B cell (primary cell): ENCODE measurements at regions not wholly inside any gene's neighbourhood (a gene's known extent, or its start where the extent isn't known, plus 50 kb on each side); places are given as distances from the start of the nearest gene placed in this dataset.

Source experiments
- ATAC-seq: fragments of 200-7000 bp; cut with Tn5 transposase; one replicate; pipeline ENCODE4 v1.10.0; 2021; ENCODE audit warnings: low read depth, mild to moderate bottlenecking, moderate number of reproducible peaks, moderate library complexity
- CTCF ChIA-PET: fragments of 350-600 bp; sonication (Branson Sonifier 250); formaldehyde crosslinking; loops from one replicate; lab custom pipeline; 2021; ENCODE audit warnings: antibody characterized with exemption, inconsistent platforms; lab: Charles Lee
- POLR2A ChIA-PET: fragments of 350-600 bp; sonication (Branson Sonifier 250); formaldehyde crosslinking; loops from one replicate; lab custom pipeline; 2021; ENCODE audit warnings: antibody characterized with exemption; lab: Charles Lee
- DNase-seq: peaks from one replicate; pipeline ENCODE4 v3.0.0; 2013
- H2AFZ ChIP-seq: 2 replicates; pipeline ENCODE4 v1.6.1; 2012; ENCODE audit warnings: mild to moderate bottlenecking, low read depth, low read length; ENCODE audit not compliant: insufficient read depth, poor library complexity, severe bottlenecking
- H3K27ac ChIP-seq, 2 donors: 1 replicate in 1 of 2; 2 replicates in 1 of 2; pipeline ENCODE4 v1.5.1; 2012 to 2013; ENCODE audit warnings: low read length in 2 of 2, mild to moderate bottlenecking in 2 of 2, moderate library complexity in 1 of 2
- H3K27me3 ChIP-seq, 4 experiments: fragments of 200-600 bp in 1 of 4; sonication (generic) in 1 of 4; replicated peaks in 1 of 4; 1 replicate in 2 of 4; 2 replicates in 2 of 4; pipeline versions ENCODE4 v1.6.1 to v1.7.0; 2013 to 2016; ENCODE audit warnings: low read length in 3 of 4, mild to moderate bottlenecking in 2 of 4, mixed read lengths in 1 of 4, moderate library complexity in 1 of 4; ENCODE audit not compliant: insufficient read depth in 4 of 4, control insufficient read depth in 3 of 4; ENCODE audit errors: control extremely low read depth in 1 of 4
- H3K36me3 ChIP-seq, 2 experiments: replicated peaks in 1 of 2; 1 replicate in 1 of 2; 2 replicates in 1 of 2; pipeline versions ENCODE4 v1.6.1 to v1.7.1; 2013; ENCODE audit warnings: low read length in 1 of 2; ENCODE audit not compliant: insufficient read depth in 2 of 2, control insufficient read depth in 1 of 2; ENCODE audit errors: control extremely low read depth in 1 of 2, extremely low read depth in 1 of 2
- H3K4me1 ChIP-seq, 2 donors: fragments of 200-600 bp in 1 of 2; sonication (generic) in 1 of 2; 1 replicate in 1 of 2; 2 replicates in 1 of 2; pipeline versions ENCODE4 v1.5.1 to v1.6.1; 2013 to 2017; ENCODE audit warnings: low read length in 2 of 2; ENCODE audit not compliant: control insufficient read depth in 2 of 2, insufficient read depth in 2 of 2
- H3K4me2 ChIP-seq: replicated peaks from 2 replicates; pipeline ENCODE3; 2012; ENCODE audit warnings: mild to moderate bottlenecking, low read depth, low read length; ENCODE audit not compliant: poor library complexity, severe bottlenecking
- H3K4me3 ChIP-seq, 5 experiments: fragments of 200-600 bp in 1 of 5; sonication (generic) in 1 of 5; 1 replicate in 3 of 5; 2 replicates in 2 of 5; pipeline versions ENCODE4 v1.5.1 to v1.7.0; 2011 to 2016; ENCODE audit warnings: low read length in 4 of 5, mild to moderate bottlenecking in 4 of 5, low read depth in 2 of 5, control low read depth in 1 of 5, moderate library complexity in 1 of 5; ENCODE audit not compliant: insufficient read depth in 1 of 5; ENCODE audit errors: control extremely low read depth in 1 of 5, extremely low read depth in 1 of 5
- H3K79me2 ChIP-seq: fragments of 200-600 bp; sonication (generic); one replicate; pipeline ENCODE4 v1.6.0; 2016; ENCODE audit warnings: low read length; ENCODE audit not compliant: control insufficient read depth, insufficient read depth
- H3K9ac ChIP-seq: fragments of 200-600 bp; sonication (generic); 2 replicates; pipeline ENCODE4 v1.6.1; 2017; ENCODE audit warnings: mild to moderate bottlenecking, low read length, moderate library complexity
- H3K9me3 ChIP-seq, 3 donors: one replicate each; pipeline versions ENCODE4 v1.6.1 to v1.7.1; 2013; ENCODE audit warnings: low read length in 2 of 3; ENCODE audit not compliant: control insufficient read depth in 2 of 3, insufficient read depth in 1 of 3; ENCODE audit errors: control extremely low read depth in 1 of 3
- H4K20me1 ChIP-seq: 2 replicates; pipeline ENCODE4 v1.6.0; 2012; ENCODE audit warnings: mild to moderate bottlenecking, low read length; ENCODE audit not compliant: insufficient read depth, control insufficient read depth, poor library complexity, severe bottlenecking
- H3K27ac Mint-ChIP-seq: one replicate; pipeline ENCODE4 v1.8.0; 2021; ENCODE audit warnings: mixed read lengths
- H3K27me3 Mint-ChIP-seq: one replicate; pipeline ENCODE4 v1.8.0; 2021; ENCODE audit warnings: mixed read lengths
- H3K4me1 Mint-ChIP-seq: one replicate; pipeline ENCODE4 v1.8.0; 2021; ENCODE audit warnings: mixed read lengths
- H3K4me3 Mint-ChIP-seq: one replicate; pipeline ENCODE4 v1.8.0; 2021; ENCODE audit warnings: mixed read lengths
- H3K9me3 Mint-ChIP-seq: one replicate; pipeline ENCODE4 v1.8.0; 2022; ENCODE audit warnings: mixed read lengths; ENCODE audit not compliant: insufficient read depth
- EZH2 ChIP-seq: IDR thresholded peaks from 2 replicates; pipeline ENCODE4 v1.6.1; 2012; ENCODE audit warnings: borderline replicate concordance, low read depth, mild to moderate bottlenecking, moderate library complexity, low read length; ENCODE audit not compliant: insufficient read depth, poor library complexity, severe bottlenecking
- WGBS: methylation state at CpG from one replicate; pipeline ENCODE4 v1.1.5; 2013; ENCODE audit warnings: missing lambda C conversion rate; ENCODE audit not compliant: insufficient coverage; 5-methylcytosine and 5-hydroxymethylcytosine counted together
- intact Hi-C: fragments of 100-400 bp; cut with micrococcal nuclease; formaldehyde crosslinking; loops from one replicate; pipeline ENCODE4 v1.10.0; 2022
- TF ChIP-seq, protein P1 (sequence below): fragments of 200-600 bp; IDR thresholded peaks from one replicate; pipeline ENCODE4 v1.8.0; 2022; ENCODE audit warnings: antibody characterized with exemption, mild to moderate bottlenecking

DNA sequence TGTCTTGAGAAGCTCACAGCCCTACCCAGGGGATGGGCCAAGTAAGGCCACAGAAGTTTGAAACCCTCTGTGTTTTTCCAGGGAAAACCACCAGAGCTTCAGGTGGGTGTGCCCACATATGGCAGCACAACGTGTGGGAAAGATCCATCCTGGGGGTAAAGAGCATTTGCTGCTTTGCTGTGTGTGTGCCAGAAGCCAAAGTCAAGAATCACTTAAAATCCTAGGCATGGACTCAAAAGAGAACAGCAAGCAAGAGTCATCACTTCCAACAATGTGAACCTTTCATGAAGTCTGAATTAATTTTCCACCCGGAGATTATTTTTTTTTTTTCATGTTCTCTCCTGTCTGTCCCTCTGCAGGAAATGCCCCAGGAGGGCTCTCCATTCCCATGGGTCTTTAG lies 308.2 kb upstream of the SGK1 start:
- no peaks in the 10 kb centered on the region for H3K9me3 Mint-ChIP-seq
- H3K9ac ChIP-seq, result no peak overlapping the region
- H3K79me2 ChIP-seq, result no peaks in the 10 kb centered on the region
- CTCF ChIA-PET, result interaction anchor here (1.1 kb wide), 1 partner anchor 15 kb away, joined by 6 read pairs; no protein-coding TSS in a partner anchor
- no peaks in the 10 kb centered on the region for H3K27me3 ChIP-seq
- H3K36me3 ChIP-seq, result no peaks in the 10 kb centered on the region
- no peak overlapping the region for H3K4me2 ChIP-seq
- no peak for DNase-seq
- no peak overlapping the region for H3K4me3 ChIP-seq
- no peaks in the 10 kb centered on the region for H4K20me1 ChIP-seq
- no peak overlapping the region for H3K4me3 Mint-ChIP-seq
- 75% methylated on average over 2 of the region's 2 CpGs for WGBS
- H3K27ac Mint-ChIP-seq, result no peak overlapping the region
- H3K4me1 ChIP-seq, result peaks cover 8 to 9% of the 10 kb centered on the region in 2 donors
- intact Hi-C loops, result no loop called here
- TF ChIP-seq, protein P1, sequence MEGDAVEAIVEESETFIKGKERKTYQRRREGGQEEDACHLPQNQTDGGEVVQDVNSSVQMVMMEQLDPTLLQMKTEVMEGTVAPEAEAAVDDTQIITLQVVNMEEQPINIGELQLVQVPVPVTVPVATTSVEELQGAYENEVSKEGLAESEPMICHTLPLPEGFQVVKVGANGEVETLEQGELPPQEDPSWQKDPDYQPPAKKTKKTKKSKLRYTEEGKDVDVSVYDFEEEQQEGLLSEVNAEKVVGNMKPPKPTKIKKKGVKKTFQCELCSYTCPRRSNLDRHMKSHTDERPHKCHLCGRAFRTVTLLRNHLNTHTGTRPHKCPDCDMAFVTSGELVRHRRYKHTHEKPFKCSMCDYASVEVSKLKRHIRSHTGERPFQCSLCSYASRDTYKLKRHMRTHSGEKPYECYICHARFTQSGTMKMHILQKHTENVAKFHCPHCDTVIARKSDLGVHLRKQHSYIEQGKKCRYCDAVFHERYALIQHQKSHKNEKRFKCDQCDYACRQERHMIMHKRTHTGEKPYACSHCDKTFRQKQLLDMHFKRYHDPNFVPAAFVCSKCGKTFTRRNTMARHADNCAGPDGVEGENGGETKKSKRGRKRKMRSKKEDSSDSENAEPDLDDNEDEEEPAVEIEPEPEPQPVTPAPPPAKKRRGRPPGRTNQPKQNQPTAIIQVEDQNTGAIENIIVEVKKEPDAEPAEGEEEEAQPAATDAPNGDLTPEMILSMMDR, result no peak
- TF ChIP-seq EZH2, result no peak
- H3K4me1 Mint-ChIP-seq, result peaks cover 10% of the 10 kb centered on the region
- peaks cover 3% of the 10 kb centered on the region for H3K27me3 Mint-ChIP-seq
- ATAC-seq, result no peak
- POLR2A ChIA-PET, result no interaction called here
- no peaks in the 10 kb centered on the region for H3K9me3 ChIP-seq
- no peak overlapping the region for H2AFZ ChIP-seq
- no peak overlapping the region for H3K27ac ChIP-seq

DNA sequence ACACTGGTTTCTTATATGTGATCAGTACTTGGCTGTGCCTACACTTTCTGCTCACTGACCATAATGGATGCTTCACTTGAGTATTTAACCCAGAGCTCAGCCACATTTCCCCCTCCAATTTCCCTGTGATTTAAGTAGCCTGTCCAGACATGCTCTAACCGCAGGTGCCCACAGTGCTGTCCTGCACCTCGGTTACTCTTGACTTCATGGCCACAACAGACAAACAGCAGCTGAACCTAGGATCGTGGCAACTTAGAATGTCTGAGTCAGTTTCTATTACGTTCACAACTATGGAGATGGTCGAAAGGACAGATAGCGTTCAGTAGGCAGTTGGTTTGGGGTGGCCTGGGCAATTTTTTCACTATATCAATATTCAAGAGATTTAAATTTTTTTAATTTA lies 306.9 kb upstream of the SGK1 start:
- ChIA-PET POLR2A (no interaction called here), CTCF (interaction anchor here (1.0 kb wide), 1 partner anchor 447 kb away, joined by 5 read pairs; no protein-coding TSS in a partner anchor)
- DNase-seq, result no peak
- Histone ChIP-seq H2AFZ (no peak overlapping the region), H3K36me3 (no peaks in the 10 kb centered on the region), H4K20me1 (no peaks in the 10 kb centered on the region), H3K9me3 (no peaks in the 10 kb centered on the region), H3K9ac (no peak overlapping the region), H3K4me1 (no peaks in the 10 kb centered on the region), H3K4me3 (no peak overlapping the region), H3K27me3 (no peaks in the 10 kb centered on the region), H3K4me2 (no peak overlapping the region), H3K27ac (no peak overlapping the region), H3K79me2 (no peaks in the 10 kb centered on the region)
- no CpG with 5 or more reads among the region's 6 CpGs for WGBS
- peaks cover 3% of the 10 kb centered on the region for H3K27me3 Mint-ChIP-seq
- H3K4me1 Mint-ChIP-seq, result no peaks in the 10 kb centered on the region
- no peak for TF ChIP-seq EZH2
- TF ChIP-seq, protein P1, result no peak
- intact Hi-C loops, result no loop called here
- no peak for ATAC-seq
- H3K9me3 Mint-ChIP-seq, result no peaks in the 10 kb centered on the region
- H3K27ac Mint-ChIP-seq, result no peak overlapping the region
- H3K4me3 Mint-ChIP-seq, result no peak overlapping the region
